ENCODE measurements at regions not wholly inside any gene's neighbourhood (a gene's known extent, or its start where the extent isn't known, plus 50 kb on each side); places are given as distances from the start of the nearest gene placed in this dataset.

- no peaks in the 10 kb centered on the region for H3K9me3 ChIP-seq
- TF ChIP-seq, protein P1, sequence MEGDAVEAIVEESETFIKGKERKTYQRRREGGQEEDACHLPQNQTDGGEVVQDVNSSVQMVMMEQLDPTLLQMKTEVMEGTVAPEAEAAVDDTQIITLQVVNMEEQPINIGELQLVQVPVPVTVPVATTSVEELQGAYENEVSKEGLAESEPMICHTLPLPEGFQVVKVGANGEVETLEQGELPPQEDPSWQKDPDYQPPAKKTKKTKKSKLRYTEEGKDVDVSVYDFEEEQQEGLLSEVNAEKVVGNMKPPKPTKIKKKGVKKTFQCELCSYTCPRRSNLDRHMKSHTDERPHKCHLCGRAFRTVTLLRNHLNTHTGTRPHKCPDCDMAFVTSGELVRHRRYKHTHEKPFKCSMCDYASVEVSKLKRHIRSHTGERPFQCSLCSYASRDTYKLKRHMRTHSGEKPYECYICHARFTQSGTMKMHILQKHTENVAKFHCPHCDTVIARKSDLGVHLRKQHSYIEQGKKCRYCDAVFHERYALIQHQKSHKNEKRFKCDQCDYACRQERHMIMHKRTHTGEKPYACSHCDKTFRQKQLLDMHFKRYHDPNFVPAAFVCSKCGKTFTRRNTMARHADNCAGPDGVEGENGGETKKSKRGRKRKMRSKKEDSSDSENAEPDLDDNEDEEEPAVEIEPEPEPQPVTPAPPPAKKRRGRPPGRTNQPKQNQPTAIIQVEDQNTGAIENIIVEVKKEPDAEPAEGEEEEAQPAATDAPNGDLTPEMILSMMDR (IDR thresholded peaks at IDR 0.05; ENCODE audit: low read depth, low read length): no peak
- H3K36me3 ChIP-seq: no peaks in the 10 kb centered on the region
- no peaks in the 10 kb centered on the region; the same call in 1 of the 2 replicates for H3K4me1 ChIP-seq
- DNase-seq: no peak
- H3K27me3 ChIP-seq: no peaks in the 10 kb centered on the region
- no peak overlapping the region for H3K4me3 ChIP-seq (ENCODE audit: low read depth, low read length)
These were observed 130.2 kb upstream of the PPP1R26 start for GRCh38 chr9:135349212-135350002.

- DNase-seq: no peak
- H3K9me3 ChIP-seq: no peaks in the 10 kb centered on the region
- H3K4me3 ChIP-seq (ENCODE audit: low read depth, low read length): no peak overlapping the region
- no peaks in the 10 kb centered on the region for H3K27me3 ChIP-seq
- no peaks in the 10 kb centered on the region; the same call in 1 of the 2 replicates for H3K4me1 ChIP-seq
- H3K36me3 ChIP-seq: no peaks in the 10 kb centered on the region
- TF ChIP-seq, protein P1 (IDR thresholded peaks at IDR 0.05; ENCODE audit: low read depth, low read length): no peak
These were observed 129.6 kb upstream of the PPP1R26 start for GRCh38 chr9:135350003-135350315.

DNA sequence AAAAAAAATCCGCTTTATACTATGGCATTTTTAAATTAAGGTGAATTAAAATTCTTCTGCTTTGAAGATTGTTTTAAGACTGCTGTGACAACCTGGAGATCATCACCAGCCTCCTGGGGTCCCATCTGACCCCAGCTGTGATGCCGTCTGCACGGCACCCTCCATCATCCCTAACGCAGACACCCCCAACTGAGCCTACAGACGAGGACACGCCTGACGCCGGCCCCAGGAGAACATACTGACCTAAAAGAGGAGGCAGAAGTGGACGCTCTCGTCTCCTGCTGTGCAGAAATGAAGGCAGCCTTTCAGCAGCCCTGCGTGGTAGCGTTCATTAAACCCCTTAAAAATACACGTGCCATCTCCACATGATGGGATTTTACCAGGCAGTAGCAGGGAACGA, 125.6 kb upstream of the PPP1R26 start:
- no peak for DNase-seq
- H3K4me3 ChIP-seq (ENCODE audit: low read depth, low read length): no peak overlapping the region
- H3K9me3 ChIP-seq: no peaks in the 10 kb centered on the region
- TF ChIP-seq, protein P1 (IDR thresholded peaks at IDR 0.05; ENCODE audit: low read depth, low read length): no peak
- no peaks in the 10 kb centered on the region for H3K36me3 ChIP-seq
- H3K4me1 ChIP-seq: no peaks in the 10 kb centered on the region; the same call in 1 of the 2 replicates
- H3K27me3 ChIP-seq: no peaks in the 10 kb centered on the region

DNA sequence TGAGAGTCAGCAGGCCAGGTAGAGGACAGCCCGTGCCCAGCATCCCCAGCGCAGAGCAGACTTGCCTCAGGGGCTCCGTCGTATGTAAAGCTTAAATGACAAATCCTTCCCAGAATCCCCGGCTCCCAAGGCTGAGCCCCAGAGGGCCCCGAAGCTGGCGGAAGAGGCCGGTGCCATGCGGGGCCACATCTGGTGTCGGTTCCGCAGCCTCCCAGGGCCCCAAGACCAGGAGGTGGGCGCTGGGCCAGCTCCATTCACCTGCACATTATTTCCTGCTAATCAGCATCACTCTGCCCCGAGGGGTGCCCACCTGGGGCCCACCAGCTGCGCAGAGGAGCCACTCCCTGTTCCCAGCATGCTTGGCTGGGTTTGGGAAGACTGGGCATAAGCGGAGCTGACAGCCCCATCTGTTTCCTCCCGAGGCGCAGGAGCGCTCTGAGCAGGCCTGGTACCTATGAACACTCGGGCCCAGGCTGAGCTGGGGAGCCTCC, 124.0 kb upstream of the PPP1R26 start:
- Histone ChIP-seq H3K4me3 (ENCODE audit: low read depth, low read length) (no peak overlapping the region), H3K4me1 (no peaks in the 10 kb centered on the region), H3K9me3 (no peaks in the 10 kb centered on the region), H3K27me3 (no peaks in the 10 kb centered on the region), H3K36me3 (no peaks in the 10 kb centered on the region)
- TF ChIP-seq, protein P1 (IDR thresholded peaks at IDR 0.05; ENCODE audit: low read depth, low read length): no peak
- no peak for DNase-seq

DNA sequence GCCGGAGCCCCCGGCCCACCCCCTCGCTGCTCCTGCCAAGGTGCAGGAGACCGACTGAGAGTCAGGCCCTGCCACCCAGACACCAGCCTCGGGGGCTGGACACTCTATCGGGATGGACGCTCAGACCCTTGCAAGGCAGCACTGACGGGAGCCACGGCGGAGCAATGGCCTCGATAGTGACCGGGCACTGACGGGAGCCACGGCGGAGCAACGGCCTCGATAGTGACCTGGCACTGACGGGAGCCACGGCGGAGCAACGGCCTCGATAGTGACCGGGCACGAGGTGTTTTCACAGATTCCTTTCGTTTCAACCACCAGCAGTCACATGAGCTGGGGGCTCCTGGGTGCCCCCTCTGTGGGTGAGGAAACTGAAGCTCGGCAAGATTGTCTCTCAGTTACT, 123.6 kb upstream of the PPP1R26 start:
- no peaks in the 10 kb centered on the region for H3K27me3 ChIP-seq
- no peak for DNase-seq
- H3K4me1 ChIP-seq: no peaks in the 10 kb centered on the region
- H3K36me3 ChIP-seq: no peaks in the 10 kb centered on the region
- no peaks in the 10 kb centered on the region for H3K9me3 ChIP-seq
- TF ChIP-seq, protein P1 (IDR thresholded peaks at IDR 0.05; ENCODE audit: low read depth, low read length): no peak
- no peak overlapping the region for H3K4me3 ChIP-seq (ENCODE audit: low read depth, low read length)

DNA sequence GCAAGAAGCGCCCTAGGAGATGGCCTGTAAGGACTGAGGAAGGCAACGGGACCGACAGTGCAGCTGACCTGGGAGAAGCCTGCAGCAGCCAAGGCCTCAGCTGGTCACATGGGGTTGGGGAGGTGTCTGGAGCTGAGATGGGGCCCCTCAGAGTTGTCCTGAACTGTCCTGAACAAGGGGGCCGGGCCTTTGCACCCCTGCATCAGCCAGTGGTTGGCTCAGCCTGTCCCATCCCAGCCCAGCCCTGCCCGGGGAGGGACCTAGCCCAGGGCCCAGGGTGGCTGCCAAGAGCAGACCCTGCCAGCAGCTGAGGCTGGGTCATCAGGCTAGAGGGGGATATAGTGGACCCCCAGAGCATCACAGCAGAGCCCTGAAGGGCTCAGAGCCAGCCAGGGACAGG, 122.8 kb upstream of the PPP1R26 start:
- Histone ChIP-seq H3K4me3 (ENCODE audit: low read depth, low read length) (no peak overlapping the region), H3K36me3 (no peaks in the 10 kb centered on the region), H3K27me3 (no peaks in the 10 kb centered on the region), H3K4me1 (no peaks in the 10 kb centered on the region), H3K9me3 (no peaks in the 10 kb centered on the region)
- TF ChIP-seq, protein P1 (IDR thresholded peaks at IDR 0.05; ENCODE audit: low read depth, low read length): no peak
- no peak for DNase-seq

Data from BE2C (cell line).